ENCODE measurements at regions not wholly inside any gene's neighbourhood (a gene's known extent, or its start where the extent isn't known, plus 50 kb on each side); places are given as distances from the start of the nearest gene placed in this dataset.

DNA sequence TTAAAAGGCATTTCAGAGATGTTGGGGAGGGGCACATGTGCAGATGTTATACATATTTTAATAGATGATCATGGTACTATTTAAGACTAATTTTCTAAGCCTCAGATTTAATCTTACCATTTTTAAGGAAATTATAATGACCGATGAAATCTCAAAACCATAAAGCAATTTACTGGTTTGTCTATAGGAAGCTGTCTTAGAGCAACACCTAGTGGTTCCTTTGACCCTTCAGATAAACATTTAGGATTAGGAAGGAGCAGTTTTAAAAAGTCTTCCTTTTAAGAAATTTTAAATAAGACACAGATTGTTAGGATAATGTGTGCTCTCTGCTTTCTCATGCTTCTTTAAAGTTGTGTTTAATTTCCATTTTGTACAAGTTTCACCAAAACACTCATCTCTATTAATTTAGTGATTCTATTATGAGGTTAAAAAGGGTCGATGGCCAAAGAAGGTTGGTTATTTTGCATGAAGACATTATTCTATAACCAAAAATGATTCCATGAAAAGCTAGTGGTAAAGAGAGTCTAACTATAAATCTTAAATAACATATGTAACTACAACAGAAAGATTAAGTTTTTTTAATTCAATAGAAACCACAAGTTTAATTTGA is 376.4 kb downstream of the HACE1 start:
- H3K27ac ChIP-seq = no peak overlapping the region
- TF ChIP-seq, protein P1, sequence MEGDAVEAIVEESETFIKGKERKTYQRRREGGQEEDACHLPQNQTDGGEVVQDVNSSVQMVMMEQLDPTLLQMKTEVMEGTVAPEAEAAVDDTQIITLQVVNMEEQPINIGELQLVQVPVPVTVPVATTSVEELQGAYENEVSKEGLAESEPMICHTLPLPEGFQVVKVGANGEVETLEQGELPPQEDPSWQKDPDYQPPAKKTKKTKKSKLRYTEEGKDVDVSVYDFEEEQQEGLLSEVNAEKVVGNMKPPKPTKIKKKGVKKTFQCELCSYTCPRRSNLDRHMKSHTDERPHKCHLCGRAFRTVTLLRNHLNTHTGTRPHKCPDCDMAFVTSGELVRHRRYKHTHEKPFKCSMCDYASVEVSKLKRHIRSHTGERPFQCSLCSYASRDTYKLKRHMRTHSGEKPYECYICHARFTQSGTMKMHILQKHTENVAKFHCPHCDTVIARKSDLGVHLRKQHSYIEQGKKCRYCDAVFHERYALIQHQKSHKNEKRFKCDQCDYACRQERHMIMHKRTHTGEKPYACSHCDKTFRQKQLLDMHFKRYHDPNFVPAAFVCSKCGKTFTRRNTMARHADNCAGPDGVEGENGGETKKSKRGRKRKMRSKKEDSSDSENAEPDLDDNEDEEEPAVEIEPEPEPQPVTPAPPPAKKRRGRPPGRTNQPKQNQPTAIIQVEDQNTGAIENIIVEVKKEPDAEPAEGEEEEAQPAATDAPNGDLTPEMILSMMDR (IDR thresholded peaks at IDR 0.05) = peak; percentile 81
- TF ChIP-seq ZFX (IDR thresholded peaks at IDR 0.05; ENCODE audit: borderline replicate concordance) = no peak

DNA sequence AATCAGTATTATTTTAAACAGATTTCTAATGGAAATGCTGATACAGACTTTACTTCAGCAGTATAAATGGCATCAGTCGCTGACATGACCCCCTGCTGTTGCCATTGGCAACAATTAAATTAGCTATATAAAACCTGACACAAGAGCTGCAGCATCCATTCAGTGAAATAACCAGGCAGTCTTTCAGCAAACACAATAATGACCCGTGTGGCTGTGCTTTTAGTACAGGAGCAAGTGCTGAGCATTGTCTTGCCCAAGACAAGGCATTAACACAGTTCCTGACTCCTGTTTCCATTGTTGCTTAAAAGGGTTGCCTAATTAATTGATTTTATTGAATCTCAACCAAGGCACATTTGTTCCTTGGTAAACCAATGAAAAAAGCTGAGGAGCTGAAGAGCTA is 382.1 kb downstream of the HACE1 start:
- H3K27ac ChIP-seq = no peak overlapping the region
- TF ChIP-seq ZFX (IDR thresholded peaks at IDR 0.05; ENCODE audit: borderline replicate concordance) = no peak
- TF ChIP-seq, protein P1 (IDR thresholded peaks at IDR 0.05) = no peak

DNA sequence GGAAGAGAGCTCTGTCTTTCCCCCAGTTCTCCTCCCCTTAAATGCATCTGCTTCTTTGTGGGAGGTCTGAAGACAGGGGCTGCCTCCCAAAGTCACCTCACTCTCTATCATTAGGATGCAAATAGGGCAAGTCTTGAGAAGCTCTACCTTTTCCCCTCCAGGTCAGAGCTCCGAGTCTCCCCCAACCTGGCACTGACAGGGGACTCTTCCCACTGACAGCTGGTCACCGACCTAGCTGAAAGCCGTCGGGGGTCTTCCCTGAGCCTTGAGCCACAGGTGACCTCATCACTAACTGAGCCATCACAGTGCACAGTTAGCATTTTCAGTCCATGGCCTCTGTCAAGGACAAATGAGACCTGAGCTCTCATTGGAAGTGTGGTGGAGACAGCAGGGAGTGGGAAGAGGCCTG is 386.7 kb downstream of the HACE1 start:
- H3K27ac ChIP-seq = no peak overlapping the region
- TF ChIP-seq, protein P1 (IDR thresholded peaks at IDR 0.05) = no peak
- no peak for TF ChIP-seq ZFX (IDR thresholded peaks at IDR 0.05; ENCODE audit: borderline replicate concordance)

DNA sequence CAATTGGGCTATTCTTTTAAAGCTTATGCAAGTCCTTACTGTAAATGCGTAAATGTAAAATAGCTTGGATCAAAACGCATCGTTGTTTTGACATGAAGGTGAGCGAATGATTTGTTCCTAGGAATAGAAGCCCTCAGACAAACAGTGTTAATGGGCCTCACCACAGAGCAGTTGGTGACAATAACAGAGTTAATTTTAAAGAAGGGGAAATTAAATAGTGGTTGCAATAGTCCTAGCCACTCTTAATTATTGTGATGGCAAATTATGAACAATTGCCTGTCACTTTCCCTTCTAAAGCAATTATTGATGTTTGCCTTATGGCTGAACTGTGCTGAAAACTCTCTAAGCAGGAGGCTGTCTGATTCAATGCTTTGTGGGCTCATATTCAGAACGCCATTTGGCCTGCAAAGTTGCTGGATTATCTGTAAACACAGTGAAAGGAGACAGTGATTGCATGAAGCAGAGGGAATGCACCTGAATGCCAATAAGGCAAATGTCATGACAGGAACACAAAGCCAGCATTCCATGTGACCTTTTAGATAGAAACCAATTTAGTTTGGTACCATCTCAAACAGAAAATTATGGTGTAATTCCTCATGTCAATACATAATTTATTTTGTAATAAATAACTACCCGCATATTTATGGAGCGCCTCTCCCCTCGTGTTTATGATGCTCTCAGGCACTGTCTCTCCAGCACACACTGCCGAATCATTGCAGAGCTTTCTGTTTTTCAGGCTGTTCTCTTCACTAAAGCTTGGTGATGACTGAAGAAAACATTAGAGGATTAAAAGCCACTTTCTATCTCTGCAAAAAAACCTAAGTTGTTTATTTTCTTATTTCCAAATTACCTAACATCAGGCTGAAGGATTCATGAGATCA is 387.5 kb downstream of the HACE1 start:
- H3K27ac ChIP-seq = no peak overlapping the region
- TF ChIP-seq ZFX (IDR thresholded peaks at IDR 0.05; ENCODE audit: borderline replicate concordance) = no peak
- TF ChIP-seq, protein P1 (IDR thresholded peaks at IDR 0.05) = no peak

DNA sequence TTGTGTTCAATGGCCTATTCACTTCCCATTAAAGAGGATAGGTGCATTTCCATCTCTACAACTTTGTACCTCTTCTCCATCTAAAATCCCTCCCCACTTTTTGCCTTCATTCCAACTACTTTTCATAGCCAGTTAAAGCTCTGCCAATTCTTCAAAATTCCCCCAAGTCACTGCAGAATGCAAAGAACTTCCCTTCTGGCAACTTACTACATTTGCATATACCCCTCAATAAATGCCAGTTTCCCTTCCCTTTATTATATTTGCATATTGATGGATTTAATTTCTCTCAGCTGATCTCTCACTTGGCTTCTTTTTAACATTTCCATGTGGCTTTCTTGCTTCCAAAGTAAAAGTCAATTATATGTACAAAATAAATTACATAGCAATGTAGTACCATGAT is 393.4 kb downstream of the HACE1 start:
- no peak overlapping the region for H3K27ac ChIP-seq
- TF ChIP-seq, protein P1 (IDR thresholded peaks at IDR 0.05) = no peak
- no peak for TF ChIP-seq ZFX (IDR thresholded peaks at IDR 0.05; ENCODE audit: borderline replicate concordance)

DNA sequence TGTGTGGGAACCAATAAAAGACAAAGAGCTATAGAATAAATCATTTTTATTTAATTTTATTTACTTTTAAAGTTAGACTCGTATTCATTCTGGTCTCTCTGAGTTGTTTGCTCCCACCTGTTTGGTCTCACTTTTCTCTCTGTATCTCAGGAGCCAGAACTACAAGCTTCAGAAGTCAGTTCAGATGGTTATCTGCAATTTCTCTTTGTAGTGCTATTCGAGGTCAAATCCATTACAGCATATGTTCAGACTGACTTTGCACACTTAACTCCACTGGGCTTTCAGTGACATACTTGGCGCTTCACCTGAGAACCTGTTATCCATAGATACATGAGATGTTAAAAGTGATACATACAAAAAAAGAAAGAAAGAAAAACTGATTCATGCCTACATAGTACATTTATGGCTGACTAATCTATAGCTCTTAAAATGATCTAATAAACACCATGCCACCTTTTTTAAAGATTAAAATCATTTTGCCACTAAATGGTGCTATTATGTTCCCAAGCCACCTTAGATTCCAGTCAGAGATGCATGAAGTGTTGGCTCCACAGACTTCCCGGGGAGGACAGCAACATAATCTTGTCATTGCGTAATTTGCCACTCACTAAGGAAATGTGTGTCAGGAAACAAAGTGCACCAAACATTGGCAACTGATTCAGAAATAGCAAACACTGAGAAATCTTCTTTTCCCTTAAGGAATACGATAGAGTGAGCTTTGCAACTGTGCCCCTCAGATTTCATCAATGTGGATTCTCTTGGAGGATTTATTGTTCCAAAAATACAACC is 396.7 kb downstream of the HACE1 start:
- no peak for TF ChIP-seq ZFX (IDR thresholded peaks at IDR 0.05; ENCODE audit: borderline replicate concordance)
- H3K27ac ChIP-seq = no peak overlapping the region

DNA sequence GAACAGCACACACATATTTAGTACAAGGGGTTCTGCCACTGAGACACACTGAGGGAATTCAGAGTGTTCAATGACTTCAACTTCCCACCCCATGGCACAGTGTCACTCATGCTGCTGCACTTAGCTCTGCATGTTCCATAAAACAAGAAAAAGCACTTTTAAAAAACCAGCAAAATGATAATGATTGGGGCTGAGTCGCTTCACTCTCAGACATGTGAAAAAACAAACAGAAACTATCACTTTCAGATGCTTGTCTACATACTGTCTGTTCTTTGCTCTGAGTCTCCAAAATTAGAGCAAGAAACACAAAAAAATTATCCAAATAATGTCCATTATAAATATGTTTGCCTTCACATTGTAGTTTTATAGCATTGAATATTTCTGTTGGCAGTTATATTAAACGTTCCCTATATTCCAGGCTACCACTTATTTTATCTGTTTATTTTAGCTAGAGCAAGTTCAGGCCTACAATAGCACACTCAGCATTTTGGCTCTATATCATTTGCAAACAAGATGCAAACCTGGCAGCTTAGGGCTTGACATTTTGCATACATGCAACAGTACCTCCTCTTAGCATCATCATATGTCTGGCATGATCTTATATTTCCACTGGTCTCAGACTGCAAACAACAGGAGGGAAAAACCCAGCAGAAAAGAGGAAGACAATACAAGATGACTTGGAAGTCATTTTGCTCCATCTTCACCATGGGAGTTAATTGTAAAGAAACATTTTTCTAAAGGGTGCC is 398.8 kb downstream of the HACE1 start:
- TF ChIP-seq ZFX (IDR thresholded peaks at IDR 0.05; ENCODE audit: borderline replicate concordance) = no peak
- TF ChIP-seq, protein P1 (IDR thresholded peaks at IDR 0.05) = no peak
- no peak overlapping the region for H3K27ac ChIP-seq

All from 22Rv1 (cell line).